ENCODE measurements at regions not wholly inside any gene's neighbourhood (a gene's known extent, or its start where the extent isn't known, plus 50 kb on each side); places are given as distances from the start of the nearest gene placed in this dataset.

GRCh38 chr4:175988511-175988910 is 77.1 kb upstream of the WDR17 start:
- no peak overlapping the region for H3K4me3 ChIP-seq (ENCODE audit: low read depth, low read length)
- TF ChIP-seq, protein P1, sequence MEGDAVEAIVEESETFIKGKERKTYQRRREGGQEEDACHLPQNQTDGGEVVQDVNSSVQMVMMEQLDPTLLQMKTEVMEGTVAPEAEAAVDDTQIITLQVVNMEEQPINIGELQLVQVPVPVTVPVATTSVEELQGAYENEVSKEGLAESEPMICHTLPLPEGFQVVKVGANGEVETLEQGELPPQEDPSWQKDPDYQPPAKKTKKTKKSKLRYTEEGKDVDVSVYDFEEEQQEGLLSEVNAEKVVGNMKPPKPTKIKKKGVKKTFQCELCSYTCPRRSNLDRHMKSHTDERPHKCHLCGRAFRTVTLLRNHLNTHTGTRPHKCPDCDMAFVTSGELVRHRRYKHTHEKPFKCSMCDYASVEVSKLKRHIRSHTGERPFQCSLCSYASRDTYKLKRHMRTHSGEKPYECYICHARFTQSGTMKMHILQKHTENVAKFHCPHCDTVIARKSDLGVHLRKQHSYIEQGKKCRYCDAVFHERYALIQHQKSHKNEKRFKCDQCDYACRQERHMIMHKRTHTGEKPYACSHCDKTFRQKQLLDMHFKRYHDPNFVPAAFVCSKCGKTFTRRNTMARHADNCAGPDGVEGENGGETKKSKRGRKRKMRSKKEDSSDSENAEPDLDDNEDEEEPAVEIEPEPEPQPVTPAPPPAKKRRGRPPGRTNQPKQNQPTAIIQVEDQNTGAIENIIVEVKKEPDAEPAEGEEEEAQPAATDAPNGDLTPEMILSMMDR (IDR thresholded peaks at IDR 0.05; ENCODE audit: insufficient read depth, low read length, severe bottlenecking) = no peak
- DNase-seq (ENCODE audit: low read depth) = no peak
- no peak for FAIRE-seq
- H3K36me3 ChIP-seq (ENCODE audit: control insufficient read depth, insufficient read depth, low read length) = no peaks in the 10 kb centered on the region
- H3K27me3 ChIP-seq (ENCODE audit: control insufficient read depth, insufficient read depth, low read length) = no peaks in the 10 kb centered on the region

DNA sequence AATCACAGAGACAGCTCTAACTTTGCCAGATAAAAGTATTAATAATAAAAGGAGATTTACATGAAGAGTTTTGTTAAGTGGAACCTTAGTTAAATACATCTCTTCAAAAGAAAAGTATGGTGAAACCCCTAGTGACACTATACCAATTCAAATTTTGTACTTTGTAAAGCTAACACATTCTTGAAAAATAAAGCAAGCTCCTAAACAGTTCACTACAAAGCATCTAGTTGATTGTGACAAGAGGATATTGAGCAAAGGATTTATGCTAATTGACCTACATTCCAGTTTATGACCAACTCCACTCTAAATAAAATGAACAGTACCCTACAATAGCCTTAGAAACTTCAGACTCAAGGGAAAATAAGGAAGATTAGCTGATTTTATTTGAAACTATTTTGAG is 69.4 kb upstream of the WDR17 start:
- peaks cover 4% of the 10 kb centered on the region for H3K27me3 ChIP-seq (ENCODE audit: control insufficient read depth, insufficient read depth, low read length)
- H3K36me3 ChIP-seq (ENCODE audit: control insufficient read depth, insufficient read depth, low read length) = no peaks in the 10 kb centered on the region
- TF ChIP-seq, protein P1 (IDR thresholded peaks at IDR 0.05; ENCODE audit: insufficient read depth, low read length, severe bottlenecking) = no peak
- FAIRE-seq (no peak), DNase-seq (ENCODE audit: low read depth) (no peak)
- no peak overlapping the region for H3K4me3 ChIP-seq (ENCODE audit: low read depth, low read length)

DNA sequence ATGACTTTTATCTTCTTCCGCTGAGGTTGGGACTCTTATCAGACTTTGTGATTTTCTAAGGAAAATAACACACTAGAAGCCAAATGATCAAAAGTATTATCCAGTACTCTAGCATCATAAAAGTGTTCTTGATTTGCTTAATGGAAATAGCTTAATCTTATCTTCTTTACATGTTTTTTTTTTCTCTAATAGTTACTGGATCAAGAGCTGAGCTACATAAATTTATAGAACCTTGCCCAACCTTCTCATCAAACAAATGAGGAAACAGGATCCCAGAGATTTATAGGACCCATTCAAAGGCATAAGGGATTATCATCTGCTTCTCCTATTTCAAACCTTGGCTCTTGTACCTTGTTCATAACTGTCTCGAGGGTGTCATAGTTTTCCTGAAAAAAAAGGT is 68.3 kb upstream of the WDR17 start:
- TF ChIP-seq, protein P1 (IDR thresholded peaks at IDR 0.05; ENCODE audit: insufficient read depth, low read length, severe bottlenecking) = no peak
- no peaks in the 10 kb centered on the region for H3K36me3 ChIP-seq (ENCODE audit: control insufficient read depth, insufficient read depth, low read length)
- H3K4me3 ChIP-seq (ENCODE audit: low read depth, low read length) = no peak overlapping the region
- FAIRE-seq (no peak), DNase-seq (ENCODE audit: low read depth) (no peak)
- H3K27me3 ChIP-seq (ENCODE audit: control insufficient read depth, insufficient read depth, low read length) = peaks cover 9% of the 10 kb centered on the region

- TF ChIP-seq, protein P1 (IDR thresholded peaks at IDR 0.05; ENCODE audit: insufficient read depth, low read length, severe bottlenecking) = no peak
- Histone ChIP-seq H3K36me3 (ENCODE audit: control insufficient read depth, insufficient read depth, low read length) (no peaks in the 10 kb centered on the region), H3K4me3 (ENCODE audit: low read depth, low read length) (no peak overlapping the region), H3K27me3 (ENCODE audit: control insufficient read depth, insufficient read depth, low read length) (peaks cover 9% of the 10 kb centered on the region)
- FAIRE-seq (no peak), DNase-seq (ENCODE audit: low read depth) (peak; percentile 44)
Observed at GRCh38 chr4:175998782-175999181, 66.9 kb upstream of the WDR17 start.

- Histone ChIP-seq H3K4me3 (ENCODE audit: low read depth, low read length) (no peak overlapping the region), H3K27me3 (ENCODE audit: control insufficient read depth, insufficient read depth, low read length) (peaks cover 9% of the 10 kb centered on the region), H3K36me3 (ENCODE audit: control insufficient read depth, insufficient read depth, low read length) (no peaks in the 10 kb centered on the region)
- TF ChIP-seq, protein P1 (IDR thresholded peaks at IDR 0.05; ENCODE audit: insufficient read depth, low read length, severe bottlenecking) = no peak
- DNase-seq (ENCODE audit: low read depth) (no peak), FAIRE-seq (no peak)
Observed at GRCh38 chr4:175999944-176000343, 65.7 kb upstream of the WDR17 start.

All from bronchial epithelial cell (primary cell).